Fibroblast of skin of abdomen (primary cell): ENCODE measurements at regions not wholly inside any gene's neighbourhood (a gene's known extent, or its start where the extent isn't known, plus 50 kb on each side); places are given as distances from the start of the nearest gene placed in this dataset.

ENCODE experiments used
- DNase-seq: peaks from one replicate; pipeline ENCODE4 v3.0.0-alpha.2; 2013

- no peak for DNase-seq
Observed at GRCh38 chr7:36071605-36072004, 81.4 kb upstream of the EEPD1 start.

DNA sequence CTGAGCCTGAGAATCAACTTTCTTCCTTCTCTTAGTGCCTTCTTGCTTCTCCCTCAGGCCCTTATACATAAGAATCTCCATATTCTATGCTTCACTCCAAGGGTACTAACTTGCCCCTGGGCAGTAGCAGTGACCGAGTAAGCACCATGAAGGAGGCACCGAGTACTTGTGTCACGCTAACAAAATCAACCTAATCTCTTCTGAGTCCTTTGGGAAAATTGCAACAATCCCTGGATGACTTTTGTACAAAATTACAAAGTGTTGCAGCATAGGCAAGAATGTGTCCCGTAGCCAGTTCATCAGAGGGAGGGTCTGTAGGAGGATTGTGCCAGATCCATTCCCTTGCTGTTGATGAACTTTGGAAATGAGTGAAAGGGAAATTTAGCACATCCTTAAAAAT, 80.4 kb upstream of the EEPD1 start:
- no peak for DNase-seq

GRCh38 chr7:36075561-36075960, 77.5 kb upstream of the EEPD1 start:
- no peak for DNase-seq

GRCh38 chr7:36076074-36076473, 77.0 kb upstream of the EEPD1 start:
- DNase-seq = no peak

- DNase-seq = no peak
Observed at GRCh38 chr7:36078816-36079360, 74.2 kb upstream of the EEPD1 start.

- DNase-seq = peak; percentile 25
Observed at GRCh38 chr7:36079446-36080025, 73.5 kb upstream of the EEPD1 start.

- DNase-seq = no peak
Observed at GRCh38 chr7:36080843-36081242, 72.2 kb upstream of the EEPD1 start.

GRCh38 chr7:36082216-36082615, 70.8 kb upstream of the EEPD1 start:
- no peak for DNase-seq

GRCh38 chr7:36082910-36083309, 70.1 kb upstream of the EEPD1 start:
- no peak for DNase-seq

GRCh38 chr7:36083626-36084380, 69.3 kb upstream of the EEPD1 start:
- no peak for DNase-seq

DNA sequence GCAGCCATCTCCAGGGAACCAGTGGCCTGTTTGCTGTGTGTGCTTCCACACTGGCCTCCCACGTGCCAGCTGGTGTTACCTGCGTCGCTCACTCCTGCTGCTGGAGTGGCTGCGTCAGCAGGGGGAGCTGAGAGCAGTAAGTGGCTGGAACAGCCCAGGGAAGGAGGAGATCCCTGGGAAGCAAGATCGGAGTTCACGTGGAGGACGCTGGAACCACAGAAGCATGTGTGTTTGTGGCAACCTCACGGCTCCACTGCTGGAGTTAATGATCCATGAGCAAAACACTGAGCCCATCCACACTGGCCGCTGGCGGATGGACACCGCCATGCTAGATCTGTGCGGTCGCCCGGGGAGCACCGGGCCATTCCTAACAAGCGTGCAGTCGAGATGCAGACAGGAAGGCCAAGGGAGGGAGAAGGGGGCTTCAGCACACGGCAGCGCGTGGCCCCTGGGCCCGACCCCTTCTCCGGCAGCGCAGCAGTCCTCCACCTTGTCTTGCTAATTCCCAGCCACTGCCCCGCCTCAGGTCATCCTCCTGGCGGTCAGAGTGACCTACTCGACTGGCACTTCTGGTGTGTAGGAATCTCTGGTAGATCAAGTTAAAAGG, 68.5 kb upstream of the EEPD1 start:
- peak; percentile 71 for DNase-seq

GRCh38 chr7:36085096-36085495, 68.0 kb upstream of the EEPD1 start:
- no peak for DNase-seq

- DNase-seq = no peak
Observed at GRCh38 chr7:36086571-36086970, 66.5 kb upstream of the EEPD1 start.

GRCh38 chr7:36088553-36088952, 64.5 kb upstream of the EEPD1 start:
- DNase-seq = no peak

GRCh38 chr7:36088966-36089365, 64.1 kb upstream of the EEPD1 start:
- DNase-seq = no peak

- DNase-seq = peak; percentile 19
Observed at GRCh38 chr7:36090976-36091873, 61.8 kb upstream of the EEPD1 start.

DNA sequence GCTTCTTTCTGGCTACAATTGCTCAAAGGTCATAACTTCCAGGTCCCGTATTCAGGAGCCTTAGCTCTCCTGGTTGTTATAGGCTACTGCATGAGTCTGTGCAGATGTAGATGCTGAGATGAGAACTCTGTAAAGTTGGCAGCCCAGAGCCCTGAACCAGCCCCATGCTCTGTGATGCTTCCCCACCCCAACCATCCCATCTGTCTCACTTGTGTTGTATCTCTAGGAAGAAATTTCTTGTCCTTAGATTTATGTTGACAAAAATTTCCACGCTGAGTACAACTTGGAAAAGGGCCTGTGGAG, 61.2 kb upstream of the EEPD1 start:
- DNase-seq = no peak

- no peak for DNase-seq
Observed at GRCh38 chr7:36092221-36092771, 60.8 kb upstream of the EEPD1 start.

- DNase-seq = no peak
Observed at GRCh38 chr7:36096460-36097095, 56.5 kb upstream of the EEPD1 start.

- DNase-seq = no peak
Observed at GRCh38 chr7:36098096-36098495, 55.0 kb upstream of the EEPD1 start.

DNA sequence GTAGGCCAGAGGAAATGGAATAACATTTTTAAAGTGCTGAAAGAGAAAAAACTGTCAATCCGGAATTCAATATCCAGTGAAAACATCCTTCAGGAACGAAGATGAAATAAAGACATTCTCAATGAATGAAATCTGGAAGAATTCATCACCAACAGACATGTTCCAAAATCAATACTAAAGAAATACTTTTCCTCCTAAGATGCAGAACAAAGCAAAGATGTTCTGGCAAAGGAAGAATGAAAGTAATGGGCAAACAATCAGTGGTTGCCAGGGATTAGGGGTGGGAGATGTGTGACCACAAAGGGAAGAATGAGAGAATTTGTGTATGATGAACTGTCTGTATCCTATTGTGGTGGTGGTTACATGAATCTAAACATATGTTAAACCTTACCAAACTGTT, 52.8 kb upstream of the EEPD1 start:
- peak; percentile 81 for DNase-seq

DNA sequence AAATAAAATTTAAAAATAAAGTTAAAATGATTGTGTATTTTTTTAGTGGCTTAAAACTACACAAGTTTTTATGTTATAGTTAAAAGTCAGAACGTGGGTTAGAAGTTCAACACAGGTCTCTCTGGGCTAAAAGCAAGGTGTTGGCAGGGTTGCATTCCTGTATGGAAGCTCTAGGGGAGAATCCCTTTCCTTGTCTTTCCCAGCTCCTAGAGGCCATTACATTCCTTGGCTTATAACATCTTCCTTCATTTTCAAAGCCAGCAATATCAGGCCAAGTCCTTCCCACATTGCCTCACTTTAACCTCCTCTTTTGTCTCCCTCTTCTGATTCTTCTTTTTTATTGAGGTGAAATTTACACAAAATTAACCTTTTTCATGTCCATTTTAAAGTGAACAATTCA, 52.4 kb upstream of the EEPD1 start:
- DNase-seq = peak; percentile 44
